ENCODE measurements at regions not wholly inside any gene's neighbourhood (a gene's known extent, or its start where the extent isn't known, plus 50 kb on each side); places are given as distances from the start of the nearest gene placed in this dataset.

DNA sequence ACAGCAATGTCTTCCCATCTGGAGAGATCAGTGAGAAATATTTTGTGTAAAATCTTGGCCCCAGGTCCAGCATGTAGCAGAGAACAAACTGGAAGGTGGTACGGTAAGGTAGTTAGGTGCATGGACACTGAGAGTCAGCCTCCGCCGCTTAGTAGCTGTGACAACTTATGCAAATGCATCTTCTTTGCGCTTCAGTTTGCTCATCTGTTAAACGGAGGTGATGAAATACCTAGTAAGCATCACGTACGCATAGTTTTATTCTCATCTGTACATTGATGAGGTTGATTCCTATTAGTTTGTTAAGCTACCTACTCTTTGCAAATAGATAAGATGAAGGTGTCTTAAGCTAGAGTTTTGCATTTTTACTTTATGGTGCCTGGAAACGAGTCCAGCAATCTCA lies 80.0 kb upstream of the MSX1 start:
- no peak for TF ChIP-seq EZH2 (IDR thresholded peaks at IDR 0.05; ENCODE audit: borderline replicate concordance, low read depth, low read length, poor library complexity, severe bottlenecking)
- TF ChIP-seq, protein P1, sequence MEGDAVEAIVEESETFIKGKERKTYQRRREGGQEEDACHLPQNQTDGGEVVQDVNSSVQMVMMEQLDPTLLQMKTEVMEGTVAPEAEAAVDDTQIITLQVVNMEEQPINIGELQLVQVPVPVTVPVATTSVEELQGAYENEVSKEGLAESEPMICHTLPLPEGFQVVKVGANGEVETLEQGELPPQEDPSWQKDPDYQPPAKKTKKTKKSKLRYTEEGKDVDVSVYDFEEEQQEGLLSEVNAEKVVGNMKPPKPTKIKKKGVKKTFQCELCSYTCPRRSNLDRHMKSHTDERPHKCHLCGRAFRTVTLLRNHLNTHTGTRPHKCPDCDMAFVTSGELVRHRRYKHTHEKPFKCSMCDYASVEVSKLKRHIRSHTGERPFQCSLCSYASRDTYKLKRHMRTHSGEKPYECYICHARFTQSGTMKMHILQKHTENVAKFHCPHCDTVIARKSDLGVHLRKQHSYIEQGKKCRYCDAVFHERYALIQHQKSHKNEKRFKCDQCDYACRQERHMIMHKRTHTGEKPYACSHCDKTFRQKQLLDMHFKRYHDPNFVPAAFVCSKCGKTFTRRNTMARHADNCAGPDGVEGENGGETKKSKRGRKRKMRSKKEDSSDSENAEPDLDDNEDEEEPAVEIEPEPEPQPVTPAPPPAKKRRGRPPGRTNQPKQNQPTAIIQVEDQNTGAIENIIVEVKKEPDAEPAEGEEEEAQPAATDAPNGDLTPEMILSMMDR (conservative IDR thresholded peaks at IDR 0.05; ENCODE audit: low read depth, low read length) = no peak
